GM23338 (cell line): ENCODE measurements at regions not wholly inside any gene's neighbourhood (a gene's known extent, or its start where the extent isn't known, plus 50 kb on each side); places are given as distances from the start of the nearest gene placed in this dataset.

Experiments
- ATAC-seq: fragments of 200-7000 bp; cut with Tn5 transposase; 3 replicates; pipeline ENCODE4 v1.9.1; 2020
- DNase-seq: peaks from one replicate; pipeline ENCODE4 v3.0.0-alpha.2; 2015; ENCODE audit warnings: low spot score
- H2AFZ ChIP-seq: fragments of 200-600 bp; sonication (generic); 2 replicates; pipeline ENCODE4 v1.8.0; 2016; ENCODE audit warnings: antibody characterized with exemption, mild to moderate bottlenecking, moderate library complexity
- H3F3A ChIP-seq: fragments of 200-600 bp; sonication (generic); replicated peaks from 2 replicates; pipeline ENCODE4 v1.8.0; 2017; ENCODE audit warnings: antibody characterized with exemption, mixed run types, low read depth
- H3K27ac ChIP-seq: fragments of 200-600 bp; sonication (generic); 2 replicates; pipeline ENCODE4 v1.6.1; 2016; ENCODE audit warnings: low read depth
- H3K27me3 ChIP-seq: fragments of 200-600 bp; sonication (generic); 2 replicates; pipeline ENCODE4 v1.8.0; 2016; ENCODE audit warnings: mild to moderate bottlenecking, mixed run types, moderate library complexity; ENCODE audit not compliant: insufficient read depth
- H3K36me3 ChIP-seq: fragments of 200-600 bp; sonication (generic); 2 replicates; pipeline ENCODE4 v1.8.0; 2016; ENCODE audit warnings: mild to moderate bottlenecking; ENCODE audit not compliant: insufficient read depth
- H3K4me1 ChIP-seq: fragments of 200-600 bp; sonication (generic); 2 replicates; pipeline ENCODE4 v1.8.0; 2016; ENCODE audit warnings: mild to moderate bottlenecking, moderate library complexity; ENCODE audit not compliant: insufficient read depth
- H3K4me2 ChIP-seq: fragments of 200-600 bp; sonication (generic); 2 replicates; pipeline ENCODE4 v1.7.1; 2017; ENCODE audit warnings: mixed run types
- H3K4me3 ChIP-seq: fragments of 200-600 bp; sonication (generic); 2 replicates; pipeline ENCODE4 v1.6.1; 2016; ENCODE audit warnings: mixed run types
- H3K79me2 ChIP-seq: fragments of 200-600 bp; sonication (generic); replicated peaks from 2 replicates; pipeline ENCODE4 v1.8.0; 2017; ENCODE audit warnings: mild to moderate bottlenecking; ENCODE audit not compliant: insufficient read depth
- H3K9me2 ChIP-seq: fragments of 200-600 bp; sonication (generic); 2 replicates; pipeline ENCODE4 v1.8.0; 2017; ENCODE audit not compliant: insufficient read depth
- H4K20me1 ChIP-seq: fragments of 200-600 bp; sonication (generic); replicated peaks from 2 replicates; pipeline ENCODE4 v1.8.0; 2017; ENCODE audit warnings: mild to moderate bottlenecking; ENCODE audit not compliant: insufficient read depth
- H3K27ac Mint-ChIP-seq: 2 replicates; pipeline ENCODE4 v1.8.0; 2020; ENCODE audit warnings: inconsistent platforms, mild to moderate bottlenecking, moderate library complexity, mixed read lengths
- H3K27me3 Mint-ChIP-seq: 3 replicates; pipeline ENCODE4 v1.8.0; 2022; ENCODE audit warnings: low read depth, mild to moderate bottlenecking, moderate library complexity, mixed read lengths, inconsistent platforms; ENCODE audit not compliant: insufficient read depth, poor library complexity
- H3K36me3 Mint-ChIP-seq: 3 replicates; pipeline ENCODE4 v1.8.0; 2021; ENCODE audit warnings: low read depth, mild to moderate bottlenecking, inconsistent platforms, moderate library complexity, mixed read lengths
- H3K4me1 Mint-ChIP-seq: 3 replicates; pipeline ENCODE4 v1.8.0; 2020; ENCODE audit warnings: mild to moderate bottlenecking, inconsistent platforms, mixed read lengths
- H3K4me3 Mint-ChIP-seq: 3 replicates; pipeline ENCODE4 v1.8.0; 2021; ENCODE audit warnings: moderate library complexity, mild to moderate bottlenecking, inconsistent platforms, mixed read lengths
- H3K9me3 Mint-ChIP-seq: 3 replicates; pipeline ENCODE4 v1.8.0; 2020; ENCODE audit warnings: moderate library complexity, mild to moderate bottlenecking, inconsistent platforms, mixed read lengths
- CREB1 ChIP-seq: fragments of 250-450 bp; sonication (Bioruptor Pico); IDR thresholded peaks from 2 replicates; pipeline ENCODE4 v1.5.0; 2020; ENCODE audit warnings: low read depth, mild to moderate bottlenecking, moderate library complexity
- ETS1 ChIP-seq: IDR thresholded peaks from 2 replicates; pipeline ENCODE4 v1.6.1; 2016; ENCODE audit warnings: antibody characterized with exemption
- EZH2 ChIP-seq: fragments of 200-600 bp; sonication (generic); IDR thresholded peaks from one replicate; pipeline ENCODE4 v1.8.0; 2017; ENCODE audit warnings: antibody characterized with exemption, mild to moderate bottlenecking, low read depth; ENCODE audit not compliant: unreplicated experiment
- EZH2phosphoT487 ChIP-seq: fragments of 200-600 bp; sonication (generic); IDR thresholded peaks from one replicate; pipeline ENCODE4 v1.8.1; 2018; ENCODE audit warnings: antibody characterized with exemption; ENCODE audit not compliant: unreplicated experiment
- JUNB ChIP-seq: IDR thresholded peaks from one replicate; pipeline ENCODE4 v1.6.1; 2016; ENCODE audit warnings: antibody characterized with exemption; ENCODE audit not compliant: unreplicated experiment
- POLR2AphosphoS5 ChIP-seq: IDR thresholded peaks from 2 replicates; pipeline ENCODE4 v1.6.1; 2016; ENCODE audit warnings: antibody characterized with exemption, low read depth
- STAT1 ChIP-seq: IDR thresholded peaks from one replicate; pipeline ENCODE4 v1.6.1; 2016; ENCODE audit warnings: antibody characterized with exemption; ENCODE audit not compliant: unreplicated experiment
- ZNF114 ChIP-seq: fragments of 250-450 bp; sonication (Bioruptor Pico); IDR thresholded peaks from 2 replicates; pipeline ENCODE4 v1.5.0; 2020; ENCODE audit warnings: mild to moderate bottlenecking, moderate library complexity
- ZNF462 ChIP-seq: fragments of 250-450 bp; sonication (Bioruptor Pico); IDR thresholded peaks from 2 replicates; pipeline ENCODE4 v1.5.0; 2020; ENCODE audit warnings: mild to moderate bottlenecking, moderate library complexity

DNA sequence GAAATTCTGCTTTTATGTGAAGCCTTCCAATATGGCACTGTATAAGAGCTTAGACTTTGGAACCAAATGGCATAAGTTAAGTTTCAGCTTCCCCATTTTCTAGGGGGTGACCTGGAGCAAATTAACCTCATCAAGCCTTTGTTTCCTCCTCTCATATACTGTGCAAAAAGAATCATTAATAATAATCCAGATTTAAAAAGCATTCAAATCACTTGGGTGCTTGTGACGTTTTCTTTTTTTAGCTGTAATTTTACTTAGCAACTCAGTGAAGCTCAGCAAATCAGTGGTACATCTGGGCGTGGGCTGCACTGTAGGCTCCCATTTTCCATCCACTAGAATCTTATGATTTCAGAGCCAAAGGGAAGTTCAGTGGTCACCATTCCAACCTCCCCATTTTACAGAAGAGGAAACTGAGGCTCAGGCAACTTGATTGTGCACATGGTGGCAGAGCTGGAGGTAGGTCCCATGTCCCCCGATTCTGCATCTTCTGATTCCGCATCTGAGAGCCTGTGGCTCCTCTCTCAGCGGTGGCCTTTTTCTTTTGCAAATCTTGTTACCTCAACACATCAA lies 131.2 kb downstream of the SNAPC1 start:
- peak overlapping the region; percentile 70 for H3K4me2 ChIP-seq
- no peaks in the 10 kb centered on the region for H4K20me1 ChIP-seq
- H3F3A ChIP-seq: no peaks in the 10 kb centered on the region
- H3K36me3 ChIP-seq: no peaks in the 10 kb centered on the region
- no peak for DNase-seq
- H2AFZ ChIP-seq: peak overlapping the region; percentile 18; the same call in 1 of the 2 replicates
- Mint-ChIP-seq H3K36me3 (no peaks in the 10 kb centered on the region), H3K4me1 (peaks cover 29% of the 10 kb centered on the region), H3K27me3 (peaks cover 2% of the 10 kb centered on the region), H3K9me3 (no peaks in the 10 kb centered on the region), H3K4me3 (no peak overlapping the region), H3K27ac (no peak overlapping the region)
- no peak for TF ChIP-seq CREB1
- TF ChIP-seq EZH2: no peak
- TF ChIP-seq JUNB: no peak
- TF ChIP-seq ZNF462 (CRISPR knock-in tag): no peak
- TF ChIP-seq POLR2AphosphoS5: no peak
- no peak for TF ChIP-seq ETS1
- no peak for TF ChIP-seq ZNF114 (CRISPR knock-in tag)
- TF ChIP-seq STAT1: no peak
- no peak for TF ChIP-seq EZH2phosphoT487
- H3K4me1 ChIP-seq: peaks cover 39% of the 10 kb centered on the region
- no peaks in the 10 kb centered on the region for H3K79me2 ChIP-seq
- no peak for ATAC-seq
- no peak overlapping the region for H3K27ac ChIP-seq
- no peak overlapping the region for H3K4me3 ChIP-seq
- H3K9me2 ChIP-seq: no peaks in the 10 kb centered on the region
- no peaks in the 10 kb centered on the region for H3K27me3 ChIP-seq
